Adrenal gland (tissue), 5 donors: ENCODE measurements at regions not wholly inside any gene's neighbourhood (a gene's known extent, or its start where the extent isn't known, plus 50 kb on each side); places are given as distances from the start of the nearest gene placed in this dataset.

Experiments
- CTCF ChIP-seq, 6 experiments: fragments of 450-650 bp in 4 of 6; fragments of 200-600 bp in 2 of 6; sonication (generic) in 1 of 6; IDR thresholded peaks; 1 replicate in 5 of 6; 2 replicates in 1 of 6; pipeline versions ENCODE4 v1.5.1 to v1.8.0; 2016 to 2021; ENCODE audit warnings: antibody characterized with exemption in 6 of 6, mild to moderate bottlenecking in 2 of 6, moderate library complexity in 1 of 6
- POLR2A ChIP-seq, 2 donors: fragments of 450-650 bp; IDR thresholded peaks; one replicate each; pipeline ENCODE4 v1.6.1; 2017; ENCODE audit warnings: antibody characterized with exemption in 2 of 2, mild to moderate bottlenecking in 2 of 2, moderate library complexity in 1 of 2
- donor health status: DM: no; HTN: no; CAD: no.

GRCh38 chrX:39150621-39151020, 349.4 kb downstream of the MID1IP1 start:
- TF ChIP-seq POLR2A (IDR thresholded peaks at IDR 0.05), result no peak
- TF ChIP-seq CTCF (IDR thresholded peaks at IDR 0.05), result no peak
